ENCODE measurements at regions not wholly inside any gene's neighbourhood (a gene's known extent, or its start where the extent isn't known, plus 50 kb on each side); places are given as distances from the start of the nearest gene placed in this dataset.

DNA sequence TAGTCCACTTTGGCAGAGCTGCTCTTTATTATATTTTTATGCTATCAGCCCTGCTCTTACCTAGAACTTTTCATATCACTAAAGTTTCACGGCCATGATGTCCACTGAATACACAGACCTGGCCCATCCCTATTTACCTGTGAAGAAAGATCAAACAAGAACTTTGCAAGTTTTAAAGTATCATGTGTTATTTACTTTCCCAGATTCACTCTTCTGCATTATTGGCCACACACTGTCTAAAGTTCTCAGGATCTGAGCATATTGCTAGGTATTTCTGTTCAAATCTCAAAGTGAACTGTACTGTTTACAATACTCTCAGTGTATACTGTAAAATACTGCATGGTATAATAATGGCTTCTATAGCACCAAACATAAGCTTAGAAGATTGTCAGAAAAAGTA lies 405.2 kb downstream of the KLF12 start:
- H3K27me3 ChIP-seq, result no peaks in the 10 kb centered on the region
- DNase-seq, result no peak
- no peak overlapping the region for H3K4me3 ChIP-seq

DNA sequence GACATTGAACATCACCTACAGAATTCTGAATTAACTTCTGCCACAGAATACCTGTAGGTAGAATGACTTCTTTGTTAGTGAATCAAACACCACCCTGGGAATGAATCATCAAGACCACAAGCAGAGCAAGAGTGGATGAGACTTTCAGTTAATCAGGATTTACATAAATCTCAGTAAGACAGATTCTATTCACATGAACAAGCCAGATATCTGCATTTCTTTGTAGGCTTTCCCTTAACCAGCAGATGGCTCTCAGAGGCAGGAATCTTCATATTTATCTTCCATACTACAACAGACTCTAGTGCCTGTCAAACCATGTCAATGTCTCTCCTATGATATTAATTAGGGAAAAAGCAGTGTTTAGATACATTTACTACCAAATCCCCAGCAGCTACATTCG lies 412.1 kb downstream of the KLF12 start:
- Histone ChIP-seq H3K36me3 (no peaks in the 10 kb centered on the region), H3K9me3 (no peaks in the 10 kb centered on the region), H3K4me3 (no peak overlapping the region), H3K27me3 (no peaks in the 10 kb centered on the region)
- DNase-seq, result no peak

More for the DNA sequence above, 405.2 kb downstream of the KLF12 start:
- H3K36me3 ChIP-seq, result no peaks in the 10 kb centered on the region
- H3K9me3 ChIP-seq, result no peaks in the 10 kb centered on the region

- Histone ChIP-seq H3K9me3 (no peaks in the 10 kb centered on the region), H3K36me3 (no peaks in the 10 kb centered on the region), H3K4me3 (no peak overlapping the region), H3K27me3 (no peaks in the 10 kb centered on the region)
- DNase-seq, result no peak
Observed at GRCh38 chr13:73721571-73721970, 412.6 kb downstream of the KLF12 start.

DNA sequence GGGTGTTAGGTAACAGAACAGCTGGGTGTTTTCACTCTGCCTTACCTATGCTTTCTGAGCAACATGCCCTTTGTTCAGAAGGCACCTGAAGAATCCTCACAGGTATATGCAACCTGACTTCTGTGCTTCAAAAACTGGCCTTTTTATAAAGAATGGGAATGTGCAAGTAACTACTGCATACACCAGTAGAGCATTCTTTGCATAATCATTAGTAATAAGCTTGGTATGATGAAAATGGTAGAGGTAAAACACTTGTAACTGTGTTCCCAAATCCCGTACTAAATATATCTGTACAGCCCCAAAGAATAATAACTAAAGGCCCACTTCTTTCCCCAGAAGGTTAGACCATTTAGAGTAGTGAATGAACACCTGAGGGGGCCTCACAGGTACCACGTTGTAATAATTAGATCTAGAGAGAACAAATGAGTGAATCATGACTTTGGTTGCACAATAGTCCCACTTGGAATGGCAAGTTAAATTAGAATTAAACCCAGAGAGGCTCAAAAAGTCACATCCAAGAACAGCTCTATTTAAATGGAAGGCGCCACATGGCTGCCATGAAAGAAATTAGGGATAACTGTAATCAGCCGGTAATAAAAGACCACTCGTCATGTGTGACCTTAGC lies 413.9 kb downstream of the KLF12 start:
- Histone ChIP-seq H3K27me3 (no peaks in the 10 kb centered on the region), H3K9me3 (no peaks in the 10 kb centered on the region), H3K36me3 (no peaks in the 10 kb centered on the region), H3K4me3 (no peak overlapping the region)
- DNase-seq, result no peak

DNA sequence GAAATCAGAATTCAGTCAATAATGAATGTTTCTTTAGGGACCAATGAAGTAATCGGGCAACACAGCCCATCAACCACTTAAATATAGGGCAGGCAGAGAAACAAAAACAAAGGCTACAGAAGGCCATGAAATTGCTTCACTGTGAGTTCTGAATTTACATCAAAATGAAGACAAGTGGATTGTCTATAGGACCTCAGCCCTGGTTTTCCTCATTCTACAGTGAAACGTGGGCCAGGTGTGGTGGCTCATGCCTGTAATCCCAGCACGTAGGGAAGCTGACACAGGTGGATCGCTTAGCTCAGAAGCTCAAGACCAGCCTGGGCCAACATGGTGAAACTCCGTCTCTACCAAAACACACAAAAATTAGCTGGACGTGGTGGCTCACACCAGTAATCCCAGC lies 416.0 kb downstream of the KLF12 start:
- H3K4me3 ChIP-seq, result no peak overlapping the region
- DNase-seq, result no peak
- no peaks in the 10 kb centered on the region for H3K9me3 ChIP-seq

DNA sequence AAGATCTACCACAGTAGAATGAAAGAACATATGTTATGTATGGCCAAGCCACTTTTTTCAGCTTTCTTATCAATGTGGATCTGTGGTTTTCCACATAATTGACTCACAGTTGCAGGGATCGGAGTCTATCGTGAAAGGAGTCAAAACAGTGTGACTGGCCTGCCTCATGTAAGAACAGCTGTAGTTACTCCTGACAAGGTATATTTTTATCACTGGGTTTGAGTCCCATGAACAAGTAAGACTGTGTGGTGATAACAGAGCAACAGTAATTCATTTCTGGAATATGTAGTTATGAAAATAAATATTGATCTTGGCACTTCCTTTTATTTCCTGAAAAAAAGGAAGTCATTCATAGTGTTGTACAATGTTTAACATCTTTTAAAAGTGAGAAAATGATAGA lies 416.6 kb downstream of the KLF12 start:
- Histone ChIP-seq H3K9me3 (no peaks in the 10 kb centered on the region), H3K36me3 (no peaks in the 10 kb centered on the region), H3K27me3 (no peaks in the 10 kb centered on the region), H3K4me3 (no peak overlapping the region)
- DNase-seq, result no peak

More for the DNA sequence above, 416.0 kb downstream of the KLF12 start:
- Histone ChIP-seq H3K36me3 (no peaks in the 10 kb centered on the region), H3K27me3 (no peaks in the 10 kb centered on the region)

DNA sequence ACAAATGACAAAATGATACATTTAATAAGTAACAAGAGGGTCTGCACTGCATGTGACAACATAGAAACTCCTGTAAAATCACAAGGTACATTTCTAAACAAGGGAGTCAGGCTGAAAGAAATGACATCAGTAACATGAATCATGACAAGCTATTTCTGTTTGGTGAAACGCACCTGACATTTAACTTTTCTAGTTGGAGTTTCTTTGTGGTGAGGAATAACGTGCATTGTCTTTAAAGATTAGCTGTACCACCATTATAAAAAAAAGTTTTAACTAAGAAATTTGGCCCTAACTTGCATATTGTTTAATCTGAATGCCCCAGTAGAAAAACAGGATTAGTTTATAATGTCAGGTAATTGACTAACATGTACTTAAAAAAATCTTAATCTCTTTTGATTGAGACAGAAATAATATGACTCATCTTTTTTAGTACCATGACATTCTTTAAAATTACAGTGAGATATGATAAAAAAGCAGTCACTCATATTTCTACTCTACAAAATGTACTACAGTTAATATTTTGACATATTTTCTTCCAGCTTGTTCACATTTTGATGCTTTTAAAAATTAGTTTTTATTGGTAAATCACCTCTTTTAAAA lies 418.2 kb downstream of the KLF12 start:
- Histone ChIP-seq H3K4me3 (no peak overlapping the region), H3K9me3 (no peaks in the 10 kb centered on the region), H3K36me3 (no peaks in the 10 kb centered on the region), H3K27me3 (no peaks in the 10 kb centered on the region)
- no peak for DNase-seq

GRCh38 chr13:73715114-73715910 lies 418.9 kb downstream of the KLF12 start:
- Histone ChIP-seq H3K36me3 (no peaks in the 10 kb centered on the region), H3K4me3 (no peak overlapping the region), H3K9me3 (no peaks in the 10 kb centered on the region), H3K27me3 (no peaks in the 10 kb centered on the region)
- DNase-seq, result no peak

DNA sequence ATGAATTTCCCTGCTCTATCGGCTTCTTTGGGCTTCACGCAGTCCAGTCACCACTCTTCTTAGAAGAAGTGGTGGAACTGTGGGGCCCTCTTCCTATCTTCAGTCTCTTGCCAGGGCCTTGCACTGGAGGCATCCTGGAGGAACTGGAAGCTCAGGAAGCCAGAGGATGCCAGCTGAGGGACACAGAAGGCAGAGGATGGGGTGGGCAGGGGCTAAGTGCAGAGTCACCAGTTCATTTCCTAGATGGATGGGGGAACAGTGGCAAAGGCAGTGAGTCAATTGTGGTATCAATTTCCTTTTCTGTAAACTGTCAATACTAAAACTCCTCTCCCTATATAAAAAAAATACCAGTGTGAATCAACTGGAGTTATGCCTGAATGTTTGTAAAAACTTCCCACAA lies 419.7 kb downstream of the KLF12 start:
- DNase-seq, result no peak
- no peaks in the 10 kb centered on the region for H3K36me3 ChIP-seq
- H3K9me3 ChIP-seq, result no peaks in the 10 kb centered on the region
- H3K4me3 ChIP-seq, result no peak overlapping the region
- H3K27me3 ChIP-seq, result no peaks in the 10 kb centered on the region

DNA sequence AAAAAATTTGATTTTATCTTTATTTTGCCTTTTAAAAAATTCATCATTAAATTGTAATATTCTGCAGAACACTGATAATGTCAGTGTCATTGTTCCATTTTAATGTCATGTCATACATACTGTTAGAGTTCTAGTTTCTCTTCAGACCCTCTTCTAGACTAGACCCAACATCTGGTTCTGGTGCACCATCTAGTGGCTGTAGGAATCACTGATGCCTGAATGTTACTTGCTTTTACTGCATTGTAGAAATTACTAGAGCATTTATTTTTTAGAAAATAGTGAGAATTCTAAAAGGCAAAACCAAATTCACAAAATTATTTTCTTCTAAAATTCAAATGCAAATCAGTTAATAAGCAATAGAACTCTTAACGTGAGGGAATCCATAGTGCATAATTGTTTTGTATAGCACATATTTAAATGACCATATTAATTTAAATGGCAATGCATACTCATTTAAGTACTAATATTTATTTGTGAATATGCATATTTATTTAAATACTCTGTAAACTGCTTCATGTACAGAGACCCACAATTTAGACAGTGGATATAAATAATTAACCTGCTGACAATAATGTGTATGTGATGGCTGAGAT lies 425.7 kb downstream of the KLF12 start:
- no peaks in the 10 kb centered on the region for H3K36me3 ChIP-seq
- H3K4me3 ChIP-seq, result no peak overlapping the region
- H3K9me3 ChIP-seq, result no peaks in the 10 kb centered on the region
- no peaks in the 10 kb centered on the region for H3K27me3 ChIP-seq
- DNase-seq, result peak; percentile 24

- Histone ChIP-seq H3K4me3 (no peak overlapping the region), H3K36me3 (no peaks in the 10 kb centered on the region), H3K27me3 (no peaks in the 10 kb centered on the region), H3K9me3 (no peaks in the 10 kb centered on the region)
- no peak for DNase-seq
Observed at GRCh38 chr13:73704587-73704986, 429.6 kb downstream of the KLF12 start.

- H3K4me3 ChIP-seq, result no peak overlapping the region
- no peaks in the 10 kb centered on the region for H3K27me3 ChIP-seq
- H3K9me3 ChIP-seq, result no peaks in the 10 kb centered on the region
- no peak for DNase-seq
- no peaks in the 10 kb centered on the region for H3K36me3 ChIP-seq
Observed at GRCh38 chr13:73703606-73704005, 430.6 kb downstream of the KLF12 start.

GRCh38 chr13:73702419-73703071 lies 431.7 kb downstream of the KLF12 start:
- Histone ChIP-seq H3K4me3 (no peak overlapping the region), H3K27me3 (no peaks in the 10 kb centered on the region), H3K9me3 (no peaks in the 10 kb centered on the region), H3K36me3 (no peaks in the 10 kb centered on the region)
- no peak for DNase-seq

- no peaks in the 10 kb centered on the region for H3K9me3 ChIP-seq
- no peak overlapping the region for H3K4me3 ChIP-seq
- no peaks in the 10 kb centered on the region for H3K36me3 ChIP-seq
- DNase-seq, result no peak
- H3K27me3 ChIP-seq, result no peaks in the 10 kb centered on the region
Observed at GRCh38 chr13:73701160-73701559, 433.0 kb downstream of the KLF12 start.

DNA sequence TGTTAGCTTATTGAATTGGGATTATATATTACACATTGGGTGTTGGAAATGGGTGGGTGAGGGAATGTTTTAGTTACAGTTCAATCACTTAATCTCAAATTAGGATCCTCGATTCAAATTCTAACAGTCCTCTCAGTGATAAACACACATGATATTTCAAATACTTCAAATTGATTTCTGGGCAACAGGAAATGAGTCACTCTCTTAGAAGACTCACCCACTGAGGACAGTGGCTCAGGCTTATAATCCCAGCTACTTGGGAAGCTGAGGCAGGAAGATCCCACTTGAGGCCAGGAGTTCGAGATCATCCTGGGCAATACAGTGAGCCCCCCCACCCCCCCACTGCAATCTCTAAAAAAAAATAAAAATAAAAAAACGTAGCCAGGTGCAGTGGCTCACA lies 435.3 kb downstream of the KLF12 start:
- Histone ChIP-seq H3K9me3 (no peaks in the 10 kb centered on the region), H3K27me3 (no peaks in the 10 kb centered on the region), H3K36me3 (no peaks in the 10 kb centered on the region), H3K4me3 (no peak overlapping the region)
- no peak for DNase-seq

GRCh38 chr13:73697166-73697565 lies 437.0 kb downstream of the KLF12 start:
- no peak for DNase-seq

DNA sequence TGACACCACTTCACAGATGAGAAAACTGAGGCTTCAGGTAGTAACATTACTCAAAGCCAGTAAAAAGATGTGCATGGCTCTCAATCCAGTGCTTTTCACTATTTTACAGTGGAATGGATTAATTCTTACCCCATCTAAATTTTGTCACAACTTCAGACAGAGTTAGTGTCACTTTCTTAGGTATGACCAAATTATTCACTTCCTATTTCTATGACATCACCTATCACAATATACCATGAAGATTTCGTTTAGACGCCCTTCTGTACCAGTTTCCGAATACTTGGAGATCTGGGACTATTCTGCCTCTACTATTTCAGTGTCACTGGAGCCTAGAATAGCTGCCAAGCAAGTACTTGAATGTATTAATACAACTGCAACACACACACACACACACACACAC lies 437.5 kb downstream of the KLF12 start:
- Histone ChIP-seq H3K36me3 (no peaks in the 10 kb centered on the region), H3K27me3 (no peaks in the 10 kb centered on the region), H3K9me3 (no peaks in the 10 kb centered on the region), H3K4me3 (no peak overlapping the region)
- DNase-seq, result no peak

More at GRCh38 chr13:73697166-73697565, 437.0 kb downstream of the KLF12 start:
- Histone ChIP-seq H3K36me3 (no peaks in the 10 kb centered on the region), H3K27me3 (no peaks in the 10 kb centered on the region), H3K4me3 (no peak overlapping the region), H3K9me3 (no peaks in the 10 kb centered on the region)
